ENCODE measurements at regions not wholly inside any gene's neighbourhood (a gene's known extent, or its start where the extent isn't known, plus 50 kb on each side); places are given as distances from the start of the nearest gene placed in this dataset.

DNA sequence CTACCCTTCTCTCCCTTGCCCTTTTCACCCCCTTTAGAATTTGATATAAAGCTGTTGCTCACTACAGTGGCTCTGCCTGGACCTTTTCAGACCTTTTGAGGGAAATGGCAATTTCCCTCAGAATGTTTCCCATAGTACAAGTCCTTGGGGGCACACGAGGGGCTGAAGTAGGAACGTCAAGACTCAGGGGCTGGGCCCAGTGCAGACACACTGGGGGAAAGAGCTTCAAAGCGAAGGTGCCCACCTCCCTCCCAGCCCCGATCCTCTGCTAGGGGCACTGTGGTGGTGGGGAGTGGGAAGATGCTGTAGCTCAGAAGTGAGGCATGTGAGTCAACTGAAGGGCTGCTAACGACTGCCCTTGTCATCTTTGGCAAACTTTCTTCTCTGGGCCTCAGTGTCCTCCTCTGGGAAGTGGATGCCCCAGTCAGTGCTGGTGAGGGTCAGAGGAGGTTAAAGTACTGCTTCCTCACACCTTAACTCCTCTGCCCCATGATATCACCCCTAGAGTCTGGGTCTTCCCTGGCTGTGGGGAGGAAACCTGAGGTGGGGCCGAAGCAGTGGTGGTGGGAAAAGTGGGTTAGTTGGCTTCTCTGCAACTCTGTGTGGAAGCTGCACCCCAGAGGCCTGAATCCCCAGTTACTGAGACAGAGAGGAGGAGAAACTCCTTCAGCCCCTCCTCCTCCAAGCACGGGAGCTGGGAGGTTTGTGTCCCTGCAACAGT is 425.3 kb upstream of the B3GAT1 start:
- Histone ChIP-seq H3K4me1 (ENCODE audit: control insufficient read depth, insufficient read depth, low read length) (no peaks in the 10 kb centered on the region), H3K36me3 (ENCODE audit: control insufficient read depth in 2 of 2, insufficient read depth in 1 of 2, low read length in 2 of 2) (no peaks in the 10 kb centered on the region), H3K9me3 (ENCODE audit: control insufficient read depth, insufficient read depth, low read depth, low read length) (no peaks in the 10 kb centered on the region), H3K4me3 (ENCODE audit: low read depth, low read length) (no peak overlapping the region), H3K27ac (ENCODE audit: extremely low read depth, low read depth, low read length) (no peak overlapping the region)
- ChIA-PET POLR2A (no interaction called here), CTCF (no interaction called here)
- no peak for TF ChIP-seq WT1 (tag by site-specific recombination; IDR thresholded peaks at IDR 0.05)
- TF ChIP-seq ZSCAN16 (tag by site-specific recombination; IDR thresholded peaks at IDR 0.05), result no peak
- no peak for TF ChIP-seq ZNF311 (tag by site-specific recombination; IDR thresholded peaks at IDR 0.05; ENCODE audit: borderline replicate concordance)

- no peaks in the 10 kb centered on the region for H3K9me3 ChIP-seq (ENCODE audit: control insufficient read depth, insufficient read depth, low read depth, low read length)
- ChIA-PET POLR2A (no interaction called here), CTCF (interaction anchor here (0.7 to 0.9 kb wide), 2 partner anchors 15 to 24 kb away, joined by 3 to 4 read pairs; no protein-coding TSS in a partner anchor)
- TF ChIP-seq ZFHX2 (tag by site-specific recombination; conservative IDR thresholded peaks at IDR 0.05) (no peak), ZNF518A (tag by site-specific recombination; conservative IDR thresholded peaks at IDR 0.05; ENCODE audit: low read depth) (no peak), ZNF391 (tag by site-specific recombination; IDR thresholded peaks at IDR 0.05; ENCODE audit: borderline replicate concordance, low read depth) (no peak), ZNF830 (tag by site-specific recombination; IDR thresholded peaks at IDR 0.05; ENCODE audit: low read depth) (no peak), ZNF133 (tag by site-specific recombination; IDR thresholded peaks at IDR 0.05) (no peak), ZNF521 (tag by site-specific recombination; IDR thresholded peaks at IDR 0.05) (no peak), YY1 (tag by site-specific recombination; IDR thresholded peaks at IDR 0.05) (no peak), ZNF488 (tag by site-specific recombination; IDR thresholded peaks at IDR 0.05) (no peak), ZNF510 (tag by site-specific recombination; IDR thresholded peaks at IDR 0.05; ENCODE audit: insufficient replicate concordance) (no peak), PRDM2 (tag by site-specific recombination; IDR thresholded peaks at IDR 0.05; ENCODE audit: borderline replicate concordance) (no peak), KLF7 (tag by site-specific recombination; IDR thresholded peaks at IDR 0.05; ENCODE audit: borderline replicate concordance) (no peak), ELK4 (IDR thresholded peaks at IDR 0.05; ENCODE audit: borderline replicate concordance, low read depth, low read length) (no peak)
- no peaks in the 10 kb centered on the region for H3K4me1 ChIP-seq (ENCODE audit: control insufficient read depth, insufficient read depth, low read length)
- no peak overlapping the region for H3K27ac ChIP-seq (ENCODE audit: extremely low read depth, low read depth, low read length)
- H3K36me3 ChIP-seq (ENCODE audit: control insufficient read depth in 2 of 2, insufficient read depth in 1 of 2, low read length in 2 of 2), result no peaks in the 10 kb centered on the region
- H3K4me3 ChIP-seq (ENCODE audit: low read depth, low read length), result no peak overlapping the region
Observed at GRCh38 chr11:134836561-134836960, 424.5 kb upstream of the B3GAT1 start.

All from HEK293 (cell line).